ENCODE measurements at regions not wholly inside any gene's neighbourhood (a gene's known extent, or its start where the extent isn't known, plus 50 kb on each side); places are given as distances from the start of the nearest gene placed in this dataset.
A peak's percentile ranks its signal among the peaks of the same experiment; 100 is the strongest.

DNA sequence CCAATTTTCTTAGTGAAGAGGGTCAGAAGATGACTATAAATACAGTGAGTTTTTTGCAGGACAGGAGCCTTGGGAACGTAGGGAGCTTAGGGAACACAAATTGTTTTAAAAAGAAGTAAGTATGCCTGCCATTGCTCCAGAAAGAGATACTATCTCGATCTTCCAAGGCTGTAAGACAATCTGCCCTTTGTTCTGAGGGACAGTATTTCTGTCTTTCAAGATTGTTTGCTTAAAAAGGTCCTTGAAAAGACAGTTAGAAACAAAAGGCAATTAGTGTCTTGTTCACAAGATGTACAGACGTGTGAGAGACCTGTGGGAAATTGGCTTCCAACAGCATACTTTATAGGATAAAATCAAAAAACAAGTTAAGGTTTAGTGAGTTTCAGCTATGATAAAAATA is 321.2 kb upstream of the FAR2 start:
- no peak for DNase-seq

DNA sequence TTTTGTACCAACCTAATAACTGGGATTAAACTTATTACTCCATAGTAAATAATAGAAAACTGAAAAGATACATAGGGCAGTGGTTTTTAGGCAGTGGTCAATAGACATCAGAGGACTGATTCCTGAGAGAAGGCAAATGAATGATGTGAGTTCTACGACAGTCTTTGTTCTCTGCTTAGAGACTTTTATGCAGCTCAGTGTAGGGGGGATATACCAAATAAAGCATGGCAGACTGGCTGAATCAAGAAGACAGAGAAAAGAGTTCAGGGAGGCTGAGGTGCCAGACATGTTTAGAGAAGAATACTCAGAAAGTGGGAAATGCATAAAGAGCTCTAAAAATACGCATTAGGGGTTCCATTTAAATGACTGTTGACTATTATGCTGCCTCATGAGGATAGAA is 320.8 kb upstream of the FAR2 start:
- DNase-seq, result no peak

DNA sequence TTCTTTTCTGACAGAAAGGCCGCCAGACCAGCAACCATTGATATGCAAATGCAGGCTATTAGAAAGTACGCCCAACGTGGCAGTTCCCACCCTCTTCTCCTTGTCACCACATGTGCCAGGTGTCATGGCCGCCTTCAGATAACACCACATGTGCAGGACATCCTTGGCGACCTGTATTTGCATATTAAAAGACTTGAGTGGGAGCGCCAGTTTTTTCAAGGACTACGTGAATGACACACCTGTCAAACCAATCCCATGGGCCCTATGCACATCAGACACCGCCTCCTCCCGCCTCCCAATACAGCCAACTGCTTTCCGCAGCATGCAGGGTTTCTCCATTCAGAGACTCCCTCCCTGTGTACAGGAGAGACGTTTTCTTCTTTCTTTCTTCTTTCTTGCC is 318.6 kb upstream of the FAR2 start:
- DNase-seq, result no peak

DNA sequence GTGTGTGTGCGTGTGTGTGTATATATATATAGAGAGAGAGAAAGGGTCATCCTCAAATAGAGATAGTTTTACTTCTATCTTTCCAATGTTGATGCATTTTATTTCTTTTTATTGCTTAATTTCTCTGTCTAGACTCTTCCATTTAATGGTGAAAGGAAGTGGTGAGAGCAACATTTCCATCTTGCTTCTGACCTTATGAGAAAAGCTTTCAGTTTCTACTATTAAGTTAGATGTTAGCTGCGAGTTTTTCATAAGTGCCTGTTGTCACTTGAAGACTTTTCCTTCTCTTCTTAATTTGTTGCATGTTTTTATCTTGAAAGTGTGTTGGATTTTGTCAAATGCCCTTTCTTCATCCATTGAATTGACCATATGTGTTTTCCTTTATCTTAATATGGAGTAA is 304.4 kb upstream of the FAR2 start:
- DNase-seq, result no peak

DNA sequence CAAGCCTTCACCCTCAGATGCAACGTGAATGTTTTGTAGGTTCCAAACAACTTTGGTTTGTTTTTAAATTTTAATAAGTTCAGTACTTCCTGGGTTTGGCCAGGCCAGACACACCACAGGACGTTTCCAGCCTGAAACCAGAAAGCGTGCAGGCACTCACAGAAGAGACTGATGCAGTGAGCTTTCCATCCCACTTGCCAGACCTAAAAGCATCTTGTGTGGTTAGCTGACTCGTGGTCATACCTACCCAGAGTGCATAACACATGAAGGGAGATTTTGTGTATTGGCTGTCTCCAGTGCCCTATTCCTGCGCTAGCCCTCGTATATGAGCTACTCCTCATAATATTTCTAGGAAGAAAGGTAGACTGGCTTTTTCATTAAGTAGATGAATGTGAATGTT is 297.3 kb upstream of the FAR2 start:
- peak; percentile 5 for DNase-seq

DNA sequence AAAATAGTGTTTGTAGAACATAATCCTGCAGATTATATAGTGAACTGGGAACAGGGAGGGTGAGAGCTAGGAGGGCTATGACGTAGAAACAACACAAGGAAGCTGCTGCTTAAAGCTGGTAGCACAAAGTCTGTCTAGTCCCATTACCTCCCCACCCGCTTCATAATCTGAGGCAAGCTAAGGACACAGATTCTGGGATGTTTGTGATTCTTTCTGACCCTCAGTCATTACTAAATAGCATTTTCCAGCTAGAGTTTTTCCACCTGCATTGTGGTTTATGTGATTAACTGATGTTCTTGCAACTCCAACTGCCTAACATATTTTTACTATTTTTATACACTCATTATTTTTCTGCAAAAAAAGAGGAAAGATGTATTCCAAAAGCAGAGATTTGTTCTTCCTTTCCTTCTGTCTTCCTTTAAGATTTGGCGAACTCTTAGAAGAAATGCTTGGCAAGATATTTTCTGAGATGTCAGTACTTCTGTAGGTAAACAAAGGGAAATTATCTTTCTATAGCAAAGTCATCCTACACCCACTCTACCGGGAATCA is 293.2 kb upstream of the FAR2 start:
- no peak for DNase-seq

DNA sequence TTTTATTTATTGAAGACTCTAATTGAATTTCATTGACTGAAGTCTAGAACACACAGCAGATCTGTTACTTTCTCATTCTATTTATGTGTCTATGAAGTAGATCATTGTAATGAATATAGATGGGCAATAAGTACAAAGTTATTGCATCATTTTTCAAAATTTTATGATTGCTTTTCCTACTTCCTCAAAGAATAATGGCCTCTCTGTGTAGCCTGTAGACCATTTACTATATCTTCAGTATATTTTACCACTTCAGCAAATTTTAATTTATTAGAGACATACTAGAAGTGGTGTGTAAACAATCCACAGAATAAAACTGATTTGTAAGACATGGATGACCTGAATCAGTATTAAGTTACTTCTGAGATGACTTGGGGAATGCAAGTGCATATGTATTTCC is 291.7 kb upstream of the FAR2 start:
- DNase-seq, result no peak

DNA sequence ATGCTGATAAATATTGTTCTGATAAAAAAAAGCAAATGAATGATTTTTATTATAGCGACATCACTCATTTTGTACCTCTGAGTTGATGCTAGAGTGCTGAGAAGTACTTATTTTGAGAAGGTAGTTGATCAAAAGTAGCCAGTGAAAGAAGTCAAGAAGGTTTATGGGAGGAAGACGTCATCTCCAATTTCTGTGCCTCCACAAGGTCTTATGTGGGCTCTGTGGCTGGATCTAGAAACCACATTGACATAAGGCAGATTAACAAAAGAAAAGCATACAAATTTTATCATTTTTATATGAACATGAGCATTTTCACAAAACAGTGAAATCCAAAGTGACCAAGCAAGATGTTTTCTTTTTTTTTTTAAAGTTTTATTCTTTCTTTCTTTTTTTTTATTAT is 289.5 kb upstream of the FAR2 start:
- no peak for DNase-seq

DNA sequence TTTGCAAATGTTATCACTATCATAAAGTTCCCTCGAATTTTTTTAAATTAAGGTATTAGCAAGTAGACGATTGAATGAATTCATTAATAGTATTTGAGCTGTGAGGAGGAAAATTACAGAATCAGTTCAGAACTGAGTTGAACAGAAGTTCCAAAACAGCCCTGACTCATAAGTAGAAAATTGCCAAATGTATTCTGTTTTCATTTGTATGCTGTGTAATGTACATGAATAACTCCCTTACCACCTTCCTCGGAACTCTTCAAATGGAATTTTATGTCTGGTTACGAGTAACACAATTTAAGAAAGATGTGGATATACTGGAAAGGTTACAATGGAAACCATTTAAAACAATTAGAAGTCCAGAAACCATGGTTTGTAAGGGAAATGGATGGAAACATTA is 283.3 kb upstream of the FAR2 start:
- DNase-seq, result no peak

DNA sequence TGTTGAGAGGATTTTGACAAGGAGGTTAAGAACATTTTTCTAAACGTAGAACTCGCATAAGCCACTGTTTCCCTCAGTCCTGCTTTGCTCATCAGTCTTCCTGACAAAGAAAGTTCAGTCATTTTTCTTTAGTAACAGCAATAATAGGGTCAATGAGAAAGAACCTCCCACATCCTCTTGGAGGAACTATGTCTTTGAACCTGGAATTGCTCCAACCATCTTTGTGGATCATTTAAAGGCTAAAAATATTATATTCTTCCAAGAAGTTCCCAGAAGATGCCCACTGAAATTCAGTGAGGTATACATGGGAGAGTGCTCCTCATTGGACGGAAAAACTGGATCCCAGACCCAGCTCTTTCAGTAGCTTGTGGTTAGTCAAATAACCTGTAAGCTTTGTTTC is 282.8 kb upstream of the FAR2 start:
- no peak for DNase-seq

DNA sequence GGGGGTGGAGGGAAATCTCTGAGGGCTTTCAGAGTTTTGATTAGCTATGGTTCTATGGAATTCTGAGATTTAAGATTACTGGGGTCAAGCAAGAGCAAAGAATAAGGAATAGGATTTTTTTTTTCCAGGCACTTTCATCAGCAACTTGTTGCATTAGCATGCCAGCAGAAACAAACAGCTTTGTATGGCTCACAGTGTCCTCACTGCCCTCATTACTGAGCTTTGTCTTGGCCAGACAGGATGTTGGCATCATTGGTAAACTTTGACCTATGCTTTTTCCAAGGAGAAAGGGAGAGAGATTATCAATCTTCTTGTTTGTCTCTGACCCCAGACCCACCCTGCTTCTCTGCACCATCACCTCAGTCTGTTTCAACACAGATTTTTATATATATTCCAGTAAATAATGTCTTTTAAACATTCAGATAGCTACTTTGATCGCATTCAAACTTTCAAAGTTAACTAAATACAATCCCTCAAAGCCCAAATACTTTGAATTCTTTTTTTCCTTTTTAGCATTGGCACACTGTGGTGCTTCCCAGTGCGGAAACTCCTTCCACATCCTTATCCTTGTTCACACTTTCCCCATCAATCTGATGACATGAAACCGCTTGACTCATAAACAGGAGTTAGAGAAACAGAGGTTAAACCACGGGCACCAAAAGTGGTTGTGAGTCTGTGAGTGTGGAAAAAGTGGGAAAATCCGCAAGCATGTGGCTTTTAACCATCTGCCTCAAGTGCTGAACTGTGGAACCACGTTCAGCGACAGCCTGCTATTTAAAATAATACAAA is 282.2 kb upstream of the FAR2 start:
- no peak for DNase-seq

DNA sequence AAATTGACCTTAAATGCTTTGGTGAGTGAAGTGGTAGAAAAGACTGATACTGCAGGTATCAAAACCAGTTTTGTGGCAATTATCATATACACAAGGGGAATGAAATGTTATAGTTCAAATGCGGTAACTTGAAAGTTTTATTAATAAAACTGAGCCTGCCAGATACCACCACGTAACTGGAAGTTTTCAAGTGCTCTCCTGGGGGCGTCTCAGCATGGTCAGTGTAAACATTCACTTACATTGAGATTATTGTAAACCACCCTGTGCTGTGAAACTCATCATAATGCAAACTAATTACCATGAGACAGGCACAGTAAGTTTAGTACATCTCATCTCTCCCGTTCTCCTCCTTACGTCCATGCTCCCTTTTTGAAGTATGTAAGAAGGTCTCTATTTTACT is 280.7 kb upstream of the FAR2 start:
- no peak for DNase-seq

DNA sequence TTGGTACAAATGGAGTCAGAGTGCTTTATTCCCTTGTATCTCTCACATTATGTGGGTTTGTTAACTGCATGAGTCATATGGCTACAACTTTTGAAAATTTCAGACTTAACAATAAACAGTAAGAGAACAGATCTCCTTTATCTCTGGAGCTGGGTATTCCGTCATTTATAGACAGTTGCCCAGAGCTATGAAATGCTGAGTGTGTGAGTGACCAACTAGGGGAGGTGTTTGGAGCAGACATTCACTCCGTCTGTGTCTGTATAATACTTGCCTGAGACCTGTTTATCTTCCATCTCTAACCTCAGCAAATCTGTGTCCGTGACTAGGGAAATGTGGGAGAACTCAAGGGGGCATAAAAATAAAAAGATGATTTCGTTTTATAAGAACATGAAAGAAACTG is 279.9 kb upstream of the FAR2 start:
- DNase-seq, result peak; percentile 17

DNA sequence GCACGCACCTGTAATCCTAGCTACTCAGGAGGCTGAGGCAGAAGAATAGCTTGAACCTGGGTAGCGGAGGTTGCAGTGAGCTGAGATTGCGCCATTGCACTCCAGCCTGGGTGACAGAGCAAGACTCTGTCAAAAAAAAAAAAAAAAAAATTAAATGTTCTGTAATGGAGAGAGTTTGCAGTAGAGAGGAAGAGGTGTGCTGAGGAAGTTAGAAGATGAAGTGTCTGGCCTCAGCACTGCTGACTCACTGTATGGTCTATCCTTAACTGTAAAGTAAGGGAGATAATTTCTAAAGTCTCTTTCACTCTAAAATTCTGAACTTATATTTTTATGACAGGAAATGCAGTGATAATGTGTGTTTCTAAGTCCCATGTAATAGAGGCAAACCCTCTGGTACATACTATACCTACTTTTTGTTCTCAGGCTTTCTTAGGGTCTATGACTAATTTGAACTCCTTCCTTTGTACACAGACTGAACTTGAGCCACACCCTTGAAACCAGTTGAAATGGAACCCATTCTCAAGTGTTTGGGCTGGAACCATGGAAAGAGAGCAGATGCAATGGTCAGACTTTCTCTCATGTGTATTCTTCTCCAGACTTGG is 278.1 kb upstream of the FAR2 start:
- DNase-seq, result no peak

DNA sequence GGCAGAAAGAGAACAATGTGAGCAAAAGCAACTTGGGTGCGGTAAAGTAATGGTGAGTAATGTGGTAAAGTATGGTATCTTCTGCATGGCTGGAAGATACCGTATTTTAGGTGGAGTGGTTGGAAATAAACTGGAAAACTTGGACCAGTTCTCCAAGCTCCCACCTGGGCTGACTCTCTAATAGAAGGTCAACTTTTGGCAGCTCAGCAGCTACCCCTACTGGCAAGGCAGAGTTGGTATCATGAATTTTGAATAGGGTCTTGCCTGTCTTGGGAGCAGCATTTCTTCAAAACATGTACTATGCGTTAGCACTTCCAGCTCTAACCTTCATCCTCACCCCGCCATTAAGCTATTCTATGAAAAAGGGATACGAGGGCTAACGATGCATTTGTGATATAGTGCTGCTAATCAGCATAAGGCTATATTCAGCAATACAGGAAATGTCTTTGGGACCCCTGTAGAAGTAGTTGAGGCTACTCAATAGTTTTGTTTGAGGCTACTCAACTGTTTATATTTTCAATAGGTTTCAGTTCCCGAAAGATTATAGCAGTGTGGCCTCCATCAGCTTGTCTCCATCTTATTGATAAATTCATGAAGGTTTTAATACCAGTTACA is 276.3 kb upstream of the FAR2 start:
- peak; percentile 54 for DNase-seq

DNA sequence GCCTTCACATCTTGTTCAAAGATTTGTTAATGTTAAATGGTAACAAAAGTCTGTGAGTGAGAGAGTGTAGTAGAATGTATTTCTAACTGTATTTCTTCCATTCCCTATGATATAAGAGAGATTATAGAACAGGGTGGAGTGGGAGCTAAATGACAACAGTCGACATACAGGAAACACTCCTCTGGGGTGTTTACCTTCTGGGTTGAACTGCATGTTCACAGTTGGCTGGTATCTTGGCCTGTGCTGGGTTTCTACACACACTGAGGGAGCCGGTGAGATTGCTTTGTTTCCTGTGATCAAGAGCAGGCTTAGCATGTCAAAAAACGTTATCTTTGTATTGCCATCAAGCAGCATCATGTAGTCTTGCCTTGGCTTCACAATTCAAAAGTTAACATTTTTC is 274.3 kb upstream of the FAR2 start:
- no peak for DNase-seq

DNA sequence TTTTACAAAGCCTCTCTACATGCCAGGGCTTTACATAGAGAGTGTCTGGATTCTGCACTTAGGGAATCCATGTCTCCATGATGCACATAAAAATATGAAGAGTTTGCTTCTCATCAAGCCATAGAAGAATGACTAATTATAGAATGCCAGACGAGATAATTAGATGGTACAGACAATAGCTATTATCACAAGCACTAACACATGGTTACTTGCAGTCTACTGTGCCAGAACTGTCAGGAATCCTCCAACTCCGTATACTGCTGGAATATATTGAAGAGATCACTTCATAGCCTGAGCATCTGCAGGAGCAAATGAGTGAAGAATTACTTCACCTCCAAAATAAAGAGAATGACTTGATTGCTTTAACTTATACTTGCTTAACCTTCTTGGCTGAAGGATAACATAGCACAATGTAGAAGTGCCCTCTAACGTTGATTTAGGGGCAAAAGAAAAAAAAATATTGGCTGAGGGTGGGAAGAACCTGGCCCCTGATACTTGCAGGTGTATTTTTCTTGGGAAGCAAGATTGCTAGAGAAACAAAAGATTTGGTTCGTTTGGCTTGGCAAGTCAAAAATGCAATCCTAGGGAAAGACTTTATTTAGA is 272.8 kb upstream of the FAR2 start:
- DNase-seq, result no peak

DNA sequence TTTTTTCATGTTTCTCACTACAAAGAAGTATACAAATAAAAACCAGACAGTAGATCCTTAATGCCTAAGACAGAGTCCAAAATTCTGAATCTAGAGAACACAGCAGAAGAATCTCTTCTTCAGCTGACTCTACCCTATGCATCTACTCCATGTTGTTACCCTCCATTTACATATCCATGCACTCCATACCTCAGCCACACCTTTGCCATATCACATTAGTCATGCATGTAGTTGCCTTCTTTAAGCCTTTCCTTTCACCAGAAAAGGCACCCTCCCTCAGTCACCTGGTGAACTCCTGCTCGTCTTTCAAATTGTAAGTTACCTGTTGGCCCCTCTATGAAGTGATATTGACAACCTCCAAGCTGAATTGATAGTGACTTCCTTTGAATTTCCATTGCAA is 271.2 kb upstream of the FAR2 start:
- no peak for DNase-seq

DNA sequence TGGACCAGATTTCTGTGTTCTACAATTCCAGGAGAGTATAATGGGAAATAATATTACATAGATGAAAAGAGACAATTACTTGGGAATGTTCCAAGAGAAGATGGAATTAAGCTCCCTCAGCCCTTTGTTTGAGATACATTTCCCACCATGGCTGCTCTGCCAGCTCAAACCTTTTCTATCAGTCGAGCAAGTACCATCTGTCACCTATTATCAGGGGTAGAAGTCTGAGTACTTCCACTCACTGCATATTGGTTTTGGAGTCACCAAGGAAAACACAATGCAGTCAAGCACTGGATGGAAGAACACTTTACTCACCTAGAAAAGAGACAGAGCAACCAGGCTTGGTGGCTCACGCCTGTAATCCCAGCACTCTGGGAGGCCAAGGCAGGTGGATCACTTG is 270.4 kb upstream of the FAR2 start:
- DNase-seq, result no peak

DNA sequence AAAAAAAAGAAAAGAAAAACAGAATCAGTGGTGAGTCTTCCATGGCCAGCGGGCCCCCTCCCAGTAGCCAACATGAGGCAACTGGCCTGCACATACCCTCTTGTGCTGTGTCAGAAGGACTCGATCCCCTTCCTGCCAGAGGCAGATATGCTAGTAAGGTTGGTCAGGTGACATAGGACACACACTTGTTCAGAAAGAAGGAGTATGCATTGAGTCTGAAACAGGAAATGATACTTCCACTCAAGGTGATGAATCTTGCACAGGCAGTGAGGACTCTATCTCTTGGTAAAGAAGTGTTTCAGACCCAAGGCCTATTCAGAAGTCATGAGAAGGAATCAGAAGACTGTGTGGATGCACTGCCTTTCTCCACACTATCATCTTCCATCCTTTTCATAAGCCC is 269.7 kb upstream of the FAR2 start:
- no peak for DNase-seq

DNA sequence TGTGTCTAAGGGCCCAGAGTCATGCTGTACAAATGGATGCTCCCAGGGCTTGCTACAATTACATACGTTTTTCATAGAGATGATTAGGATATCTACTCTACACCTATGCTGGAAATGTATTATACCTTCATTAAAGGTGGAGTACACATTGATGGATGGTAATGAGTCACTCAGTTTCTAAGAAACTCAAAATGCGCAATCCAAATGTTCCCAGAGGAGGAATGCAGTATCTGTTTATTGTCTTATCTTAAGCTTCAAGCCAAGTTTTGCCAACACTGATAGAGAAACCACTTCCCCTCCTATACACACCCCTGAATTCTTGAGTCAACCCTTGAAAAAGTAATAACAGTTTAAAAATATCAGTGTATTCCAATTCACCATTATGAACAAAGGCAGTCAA is 266.6 kb upstream of the FAR2 start:
- no peak for DNase-seq

DNA sequence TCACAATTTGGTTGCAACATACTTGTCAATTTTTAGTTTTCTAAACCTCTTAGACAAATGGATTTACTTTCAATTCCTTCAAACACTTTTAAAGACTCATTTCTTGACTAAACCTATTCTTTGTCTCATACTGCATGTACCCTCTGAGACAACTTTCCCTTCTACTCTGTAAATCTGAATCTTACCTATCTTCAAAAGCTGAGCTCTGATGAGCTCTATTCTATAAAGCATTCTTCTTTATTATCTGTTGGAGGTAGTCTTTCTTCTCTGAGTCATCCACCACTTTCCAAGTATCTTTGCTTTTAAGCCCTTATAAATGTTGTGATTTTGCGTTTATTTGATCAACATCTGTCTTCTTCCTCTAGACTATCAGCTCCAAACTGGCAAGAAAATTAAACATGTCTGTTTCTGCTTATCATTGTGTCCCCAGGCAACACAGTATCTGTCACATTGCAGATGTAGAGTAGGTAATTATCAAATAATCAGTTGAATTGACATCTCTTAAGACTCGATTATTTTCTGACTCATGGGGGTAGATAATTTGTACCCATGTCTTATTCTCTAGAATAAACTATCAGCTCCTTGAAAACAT is 265.6 kb upstream of the FAR2 start:
- DNase-seq, result no peak

DNA sequence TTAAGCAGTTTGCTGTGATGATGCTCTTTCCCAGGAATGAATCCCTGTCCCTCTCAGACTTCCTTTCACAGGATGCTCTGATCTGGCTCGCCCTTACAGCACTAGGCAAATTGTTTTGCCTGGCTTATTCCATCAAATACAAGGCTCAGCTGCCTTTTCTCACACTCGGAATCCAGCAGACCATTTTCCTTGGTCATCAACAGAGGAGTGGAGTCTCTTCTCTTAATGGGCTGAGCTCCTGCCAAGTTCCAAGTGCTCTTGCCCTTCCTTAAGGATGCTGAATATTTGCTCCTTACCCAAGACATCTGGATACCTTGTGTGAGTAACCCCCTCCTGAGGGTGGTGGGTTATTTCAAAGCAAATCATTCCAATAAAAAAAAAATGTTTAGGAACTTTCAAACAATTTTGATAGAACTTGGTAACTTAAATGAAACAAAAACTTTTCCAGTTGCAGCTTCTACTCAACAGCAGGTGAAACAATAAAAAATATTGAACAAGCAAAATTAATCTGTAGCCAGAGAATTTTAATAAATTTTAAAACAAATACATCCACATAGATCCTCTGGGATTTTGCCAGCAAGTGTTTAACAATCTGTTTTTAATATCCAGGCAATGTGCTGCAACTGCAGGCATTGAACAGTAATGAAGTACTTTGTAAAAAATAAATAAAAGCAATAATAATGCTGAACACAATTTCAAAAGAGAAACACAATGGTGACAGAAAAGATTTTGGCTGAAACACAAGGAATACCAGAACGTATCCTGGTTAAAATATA is 264.0 kb upstream of the FAR2 start:
- peak; percentile 18 for DNase-seq

Data from fibroblast of skin of right quadriceps (primary cell).